ENCODE measurements at regions not wholly inside any gene's neighbourhood (a gene's known extent, or its start where the extent isn't known, plus 50 kb on each side); places are given as distances from the start of the nearest gene placed in this dataset.

DNA sequence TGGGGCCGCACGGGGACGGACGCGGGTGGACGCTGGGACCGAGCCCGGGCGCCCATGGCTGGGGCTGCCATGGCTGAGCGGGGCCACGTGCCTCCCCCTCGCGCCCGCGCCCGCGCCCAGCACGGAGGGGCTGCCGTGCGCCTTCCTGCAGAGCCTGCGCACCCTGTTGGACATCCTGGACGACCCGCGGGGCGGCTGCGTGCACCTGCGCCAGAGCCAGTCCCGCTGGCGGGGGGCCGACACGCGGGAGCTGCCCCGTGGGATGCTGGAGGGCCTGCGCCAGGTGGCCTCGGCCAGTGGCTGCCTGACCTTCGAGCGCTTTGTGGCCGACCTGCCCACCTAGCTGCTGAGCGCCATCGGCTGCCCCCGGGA lies 72.5 kb upstream of the KCTD7 start:
- H2AFZ ChIP-seq (ENCODE audit: low read length), result no peak overlapping the region
- H3K9me2 ChIP-seq (replicated peaks; ENCODE audit: low read depth, low read length), result no peaks in the 10 kb centered on the region
- no peaks in the 10 kb centered on the region for H3F3A ChIP-seq (ENCODE audit: low read depth)
- no peaks in the 10 kb centered on the region for H3K9me3 ChIP-seq (ENCODE audit: insufficient read depth, low read depth, low read length)
- peaks cover 3% of the 10 kb centered on the region; the same call in 1 of the 2 replicates for H3K79me2 ChIP-seq (ENCODE audit: insufficient read depth, low read length)
- H3K4me3 ChIP-seq (ENCODE audit: low read length, poor library complexity, severe bottlenecking), result no peak overlapping the region
- H4K20me1 ChIP-seq (ENCODE audit: insufficient read depth, low read length, poor library complexity, severe bottlenecking), result peaks cover 9% of the 10 kb centered on the region
- H3K27me3 ChIP-seq (ENCODE audit: insufficient read depth, low read length, poor library complexity, severe bottlenecking), result no peaks in the 10 kb centered on the region
- peaks cover 62% of the 10 kb centered on the region; the same call in 1 of the 2 replicates for H3K36me3 ChIP-seq (ENCODE audit: insufficient read depth, low read length)
- TF ChIP-seq, protein P1, sequence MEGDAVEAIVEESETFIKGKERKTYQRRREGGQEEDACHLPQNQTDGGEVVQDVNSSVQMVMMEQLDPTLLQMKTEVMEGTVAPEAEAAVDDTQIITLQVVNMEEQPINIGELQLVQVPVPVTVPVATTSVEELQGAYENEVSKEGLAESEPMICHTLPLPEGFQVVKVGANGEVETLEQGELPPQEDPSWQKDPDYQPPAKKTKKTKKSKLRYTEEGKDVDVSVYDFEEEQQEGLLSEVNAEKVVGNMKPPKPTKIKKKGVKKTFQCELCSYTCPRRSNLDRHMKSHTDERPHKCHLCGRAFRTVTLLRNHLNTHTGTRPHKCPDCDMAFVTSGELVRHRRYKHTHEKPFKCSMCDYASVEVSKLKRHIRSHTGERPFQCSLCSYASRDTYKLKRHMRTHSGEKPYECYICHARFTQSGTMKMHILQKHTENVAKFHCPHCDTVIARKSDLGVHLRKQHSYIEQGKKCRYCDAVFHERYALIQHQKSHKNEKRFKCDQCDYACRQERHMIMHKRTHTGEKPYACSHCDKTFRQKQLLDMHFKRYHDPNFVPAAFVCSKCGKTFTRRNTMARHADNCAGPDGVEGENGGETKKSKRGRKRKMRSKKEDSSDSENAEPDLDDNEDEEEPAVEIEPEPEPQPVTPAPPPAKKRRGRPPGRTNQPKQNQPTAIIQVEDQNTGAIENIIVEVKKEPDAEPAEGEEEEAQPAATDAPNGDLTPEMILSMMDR (conservative IDR thresholded peaks at IDR 0.05; ENCODE audit: low read length), result no peak
- no peak for TF ChIP-seq EZH2phosphoT487 (IDR thresholded peaks at IDR 0.05; ENCODE audit: borderline replicate concordance)
- no peak overlapping the region for H3K4me2 ChIP-seq (ENCODE audit: low read depth, low read length, poor library complexity, severe bottlenecking)
- H3K9ac ChIP-seq (ENCODE audit: low read depth, low read length, poor library complexity, severe bottlenecking), result no peak overlapping the region
- no peaks in the 10 kb centered on the region for H3K4me1 ChIP-seq (ENCODE audit: insufficient read depth, low read length, poor library complexity, severe bottlenecking)

DNA sequence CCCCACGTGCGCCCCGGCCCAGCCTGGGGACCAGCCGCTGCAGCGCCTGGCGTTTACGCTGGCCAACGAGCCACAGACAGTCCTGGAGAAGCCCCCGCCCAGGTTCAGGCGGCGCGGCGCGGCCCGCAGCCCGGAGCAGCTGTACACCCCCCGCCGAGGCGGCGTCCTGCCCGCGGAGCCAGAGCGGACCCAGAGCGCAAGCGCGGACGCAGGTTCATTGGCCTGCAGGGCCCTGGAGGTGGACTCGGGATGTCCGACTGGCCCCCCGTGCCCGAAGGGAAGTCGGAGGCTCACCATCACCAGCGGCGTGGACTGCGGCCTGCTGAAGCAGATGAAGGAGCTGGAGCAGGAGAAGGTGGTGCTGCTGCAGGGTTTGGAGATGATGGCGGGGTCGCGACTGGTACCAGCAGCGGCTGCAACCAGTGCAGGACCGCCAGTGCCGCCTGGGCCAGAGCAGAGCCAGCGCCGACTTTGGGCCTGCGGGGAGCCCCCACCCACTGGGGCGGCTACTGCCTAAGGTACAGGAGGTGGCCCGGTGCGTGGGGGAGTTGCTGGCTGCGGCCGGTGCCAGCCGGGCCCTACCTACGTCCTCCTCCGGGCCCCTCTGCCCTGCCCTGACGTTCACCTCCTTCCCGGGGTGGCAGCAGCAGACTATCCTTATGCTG lies 72.0 kb upstream of the KCTD7 start:
- H3K4me1 ChIP-seq (ENCODE audit: insufficient read depth, low read length, poor library complexity, severe bottlenecking), result no peaks in the 10 kb centered on the region
- H3K9ac ChIP-seq (ENCODE audit: low read depth, low read length, poor library complexity, severe bottlenecking), result no peak overlapping the region
- H3K9me3 ChIP-seq (ENCODE audit: insufficient read depth, low read depth, low read length), result no peaks in the 10 kb centered on the region
- peaks cover 9% of the 10 kb centered on the region for H4K20me1 ChIP-seq (ENCODE audit: insufficient read depth, low read length, poor library complexity, severe bottlenecking)
- no peaks in the 10 kb centered on the region for H3F3A ChIP-seq (ENCODE audit: low read depth)
- no peak for TF ChIP-seq EZH2phosphoT487 (IDR thresholded peaks at IDR 0.05; ENCODE audit: borderline replicate concordance)
- TF ChIP-seq, protein P1 (conservative IDR thresholded peaks at IDR 0.05; ENCODE audit: low read length), result no peak
- no peak overlapping the region for H2AFZ ChIP-seq (ENCODE audit: low read length)
- H3K79me2 ChIP-seq (ENCODE audit: insufficient read depth, low read length), result peaks cover 6% of the 10 kb centered on the region; the same call in 1 of the 2 replicates
- H3K4me3 ChIP-seq (ENCODE audit: low read length, poor library complexity, severe bottlenecking), result no peak overlapping the region
- no peaks in the 10 kb centered on the region for H3K9me2 ChIP-seq (replicated peaks; ENCODE audit: low read depth, low read length)
- no peaks in the 10 kb centered on the region for H3K27me3 ChIP-seq (ENCODE audit: insufficient read depth, low read length, poor library complexity, severe bottlenecking)
- peaks cover 57% of the 10 kb centered on the region; the same call in 1 of the 2 replicates for H3K36me3 ChIP-seq (ENCODE audit: insufficient read depth, low read length)
- no peak overlapping the region for H3K4me2 ChIP-seq (ENCODE audit: low read depth, low read length, poor library complexity, severe bottlenecking)

DNA sequence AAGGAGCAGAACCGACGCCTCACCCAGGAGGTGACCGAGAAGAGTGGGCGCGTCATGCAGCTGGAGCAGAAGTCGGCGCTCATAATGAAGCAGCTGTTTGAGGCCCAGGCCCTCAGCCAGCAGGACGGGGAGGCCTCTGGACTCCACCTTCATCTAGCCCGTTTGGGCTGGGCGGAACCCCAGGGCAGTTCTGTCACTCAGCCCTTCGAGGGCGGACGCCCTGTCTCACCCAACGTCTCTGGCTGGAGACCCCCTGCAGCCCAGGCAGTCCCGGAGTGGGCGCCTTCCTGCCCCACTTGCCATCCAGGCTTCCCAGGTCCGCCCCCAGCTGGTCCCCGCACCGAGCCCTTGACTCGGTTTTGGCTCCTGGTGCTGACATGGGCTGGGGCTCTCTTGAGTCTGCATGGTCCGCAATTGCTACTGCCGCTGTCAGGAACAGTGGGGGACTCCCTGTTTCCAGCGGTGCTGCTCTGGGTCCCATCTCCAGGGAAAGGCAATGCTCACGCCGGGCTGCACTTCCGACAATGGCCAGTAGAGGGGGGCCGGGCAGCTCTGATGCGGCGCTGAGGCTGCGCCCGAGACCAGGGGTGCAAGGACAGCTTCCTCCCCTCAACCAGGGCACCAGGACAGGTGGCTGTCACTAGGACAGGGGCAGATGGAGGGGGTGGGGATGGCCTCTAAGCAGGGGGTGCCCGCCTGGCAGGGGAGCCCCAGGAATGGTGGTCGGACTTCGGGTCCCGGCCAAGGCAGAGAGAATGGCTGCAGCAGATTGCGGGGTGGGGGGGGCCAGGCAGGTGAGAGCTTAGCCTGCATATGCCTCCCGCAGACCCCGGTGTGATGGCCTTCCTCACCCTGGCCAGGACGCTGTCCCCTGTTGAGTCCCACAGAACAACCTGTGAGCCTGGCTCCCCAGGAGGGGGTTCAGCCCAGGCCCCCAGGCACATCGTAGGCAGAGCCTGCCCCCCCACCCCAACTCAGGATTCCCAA lies 71.2 kb upstream of the KCTD7 start:
- no peak for TF ChIP-seq EZH2phosphoT487 (IDR thresholded peaks at IDR 0.05; ENCODE audit: borderline replicate concordance)
- TF ChIP-seq, protein P1 (conservative IDR thresholded peaks at IDR 0.05; ENCODE audit: low read length), result peak; percentile 88
- Histone ChIP-seq H3F3A (ENCODE audit: low read depth) (no peaks in the 10 kb centered on the region), H3K4me1 (ENCODE audit: insufficient read depth, low read length, poor library complexity, severe bottlenecking) (no peaks in the 10 kb centered on the region), H3K4me3 (ENCODE audit: low read length, poor library complexity, severe bottlenecking) (no peak overlapping the region), H3K4me2 (ENCODE audit: low read depth, low read length, poor library complexity, severe bottlenecking) (no peak overlapping the region), H3K36me3 (ENCODE audit: insufficient read depth, low read length) (peaks cover 51% of the 10 kb centered on the region; the same call in 1 of the 2 replicates), H4K20me1 (ENCODE audit: insufficient read depth, low read length, poor library complexity, severe bottlenecking) (peaks cover 9% of the 10 kb centered on the region), H3K27me3 (ENCODE audit: insufficient read depth, low read length, poor library complexity, severe bottlenecking) (no peaks in the 10 kb centered on the region), H2AFZ (ENCODE audit: low read length) (no peak overlapping the region), H3K9me2 (replicated peaks; ENCODE audit: low read depth, low read length) (no peaks in the 10 kb centered on the region), H3K9me3 (ENCODE audit: insufficient read depth, low read depth, low read length) (no peaks in the 10 kb centered on the region), H3K79me2 (ENCODE audit: insufficient read depth, low read length) (peaks cover 6% of the 10 kb centered on the region; the same call in 1 of the 2 replicates), H3K9ac (ENCODE audit: low read depth, low read length, poor library complexity, severe bottlenecking) (no peak overlapping the region)

Data from Loucy (cell line).